OCI-LY7 (cell line): ENCODE measurements at regions not wholly inside any gene's neighbourhood (a gene's known extent, or its start where the extent isn't known, plus 50 kb on each side); places are given as distances from the start of the nearest gene placed in this dataset.

Experiments
- EZH2phosphoT487 ChIP-seq: fragments of 200-600 bp; sonication (generic); IDR thresholded peaks from 2 replicates; pipeline ENCODE4 v1.6.1; 2018; ENCODE audit warnings: low read depth, borderline replicate concordance, mild to moderate bottlenecking, mixed run types, antibody characterized with exemption, low read length, moderate library complexity, mixed read lengths
- TF ChIP-seq, protein P1 (sequence below): fragments of 200-600 bp; sonication (generic); conservative IDR thresholded peaks from 2 replicates; pipeline ENCODE4 v1.5.1; 2014; ENCODE audit warnings: mild to moderate bottlenecking, antibody characterized with exemption, low read length, moderate library complexity, mixed read lengths

GRCh38 chr7:52911795-52912194 is 123.6 kb upstream of the POM121L12 start:
- TF ChIP-seq, protein P1, sequence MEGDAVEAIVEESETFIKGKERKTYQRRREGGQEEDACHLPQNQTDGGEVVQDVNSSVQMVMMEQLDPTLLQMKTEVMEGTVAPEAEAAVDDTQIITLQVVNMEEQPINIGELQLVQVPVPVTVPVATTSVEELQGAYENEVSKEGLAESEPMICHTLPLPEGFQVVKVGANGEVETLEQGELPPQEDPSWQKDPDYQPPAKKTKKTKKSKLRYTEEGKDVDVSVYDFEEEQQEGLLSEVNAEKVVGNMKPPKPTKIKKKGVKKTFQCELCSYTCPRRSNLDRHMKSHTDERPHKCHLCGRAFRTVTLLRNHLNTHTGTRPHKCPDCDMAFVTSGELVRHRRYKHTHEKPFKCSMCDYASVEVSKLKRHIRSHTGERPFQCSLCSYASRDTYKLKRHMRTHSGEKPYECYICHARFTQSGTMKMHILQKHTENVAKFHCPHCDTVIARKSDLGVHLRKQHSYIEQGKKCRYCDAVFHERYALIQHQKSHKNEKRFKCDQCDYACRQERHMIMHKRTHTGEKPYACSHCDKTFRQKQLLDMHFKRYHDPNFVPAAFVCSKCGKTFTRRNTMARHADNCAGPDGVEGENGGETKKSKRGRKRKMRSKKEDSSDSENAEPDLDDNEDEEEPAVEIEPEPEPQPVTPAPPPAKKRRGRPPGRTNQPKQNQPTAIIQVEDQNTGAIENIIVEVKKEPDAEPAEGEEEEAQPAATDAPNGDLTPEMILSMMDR, result no peak
- TF ChIP-seq EZH2phosphoT487, result no peak
